Muscle layer of colon (tissue), 2 donors: ENCODE measurements at regions not wholly inside any gene's neighbourhood (a gene's known extent, or its start where the extent isn't known, plus 50 kb on each side); places are given as distances from the start of the nearest gene placed in this dataset.

Experiments
- H3K27ac ChIP-seq: one replicate; pipeline ENCODE4 v1.7.0; 2013; ENCODE audit warnings: low read depth, mild to moderate bottlenecking, low read length, moderate library complexity
- H3K27me3 ChIP-seq, 2 donors: one replicate each; pipeline ENCODE4 v1.7.0; 2013; ENCODE audit warnings: low read length in 2 of 2, mild to moderate bottlenecking in 2 of 2; ENCODE audit not compliant: insufficient read depth in 2 of 2, control insufficient read depth in 1 of 2
- H3K36me3 ChIP-seq: one replicate; pipeline ENCODE4 v1.7.0; 2013; ENCODE audit warnings: mild to moderate bottlenecking, low read length; ENCODE audit not compliant: insufficient read depth
- H3K4me1 ChIP-seq: one replicate; pipeline ENCODE4 v1.7.0; 2013; ENCODE audit warnings: mild to moderate bottlenecking, low read length; ENCODE audit not compliant: insufficient read depth
- H3K4me3 ChIP-seq, 2 donors: one replicate each; pipeline ENCODE4 v1.7.0; 2013; ENCODE audit warnings: low read length in 2 of 2, low read depth in 1 of 2, mild to moderate bottlenecking in 1 of 2, moderate library complexity in 1 of 2
- H3K9ac ChIP-seq: one replicate; pipeline ENCODE4 v1.7.0; 2013; ENCODE audit warnings: low read length
- H3K9me3 ChIP-seq: one replicate; pipeline ENCODE4 v1.7.0; 2013; ENCODE audit warnings: mild to moderate bottlenecking, low read length
- donor health status: abdominal sarcoma.
- donor health status: Adenocarcinoma of cecum.

DNA sequence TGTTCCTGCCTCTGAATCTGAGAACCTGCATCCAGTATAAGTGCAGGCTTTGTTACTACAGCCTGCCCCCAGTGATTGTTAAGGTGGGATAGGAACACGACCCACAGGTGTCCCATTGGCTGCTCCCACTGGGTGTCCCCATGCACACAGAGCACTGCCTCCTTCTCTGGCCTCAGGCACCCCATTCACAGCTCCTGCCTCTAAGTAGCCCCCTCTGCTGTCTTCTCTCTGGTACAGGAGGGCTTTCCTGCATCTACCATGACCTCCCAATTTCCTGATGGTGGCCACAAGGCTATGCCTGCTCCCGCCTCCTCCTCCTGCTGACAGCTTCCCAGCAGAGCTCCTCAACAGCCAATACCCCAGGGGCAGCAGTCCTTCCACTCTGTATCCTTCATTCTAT lies 238.6 kb upstream of the TMC3 start:
- Histone ChIP-seq H3K27me3 (no peaks in the 10 kb centered on the region), H3K9ac (no peak overlapping the region)

DNA sequence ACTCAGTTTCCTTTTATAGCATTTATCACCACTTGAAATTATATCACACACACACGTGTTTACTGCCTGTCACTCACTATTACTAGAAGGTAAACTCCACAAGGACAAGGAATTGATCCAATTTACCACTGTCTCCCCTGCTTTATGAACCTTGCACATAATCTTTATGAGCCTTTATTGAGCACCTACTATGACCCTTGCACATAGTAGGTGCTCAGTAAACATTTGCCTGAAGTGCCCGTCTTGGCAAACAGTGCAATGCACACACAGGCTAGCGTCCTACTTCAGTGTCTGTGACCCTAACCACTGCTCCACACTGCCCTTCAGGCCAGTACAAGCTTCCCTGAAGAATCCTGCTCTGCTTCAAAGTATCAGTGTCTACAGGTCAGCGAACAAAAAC lies 237.7 kb upstream of the TMC3 start:
- no peaks in the 10 kb centered on the region for H3K36me3 ChIP-seq
- no peak overlapping the region for H3K9ac ChIP-seq
- no peaks in the 10 kb centered on the region for H3K4me1 ChIP-seq
- no peak overlapping the region for H3K4me3 ChIP-seq
- no peaks in the 10 kb centered on the region for H3K9me3 ChIP-seq
- no peak overlapping the region for H3K27ac ChIP-seq
- no peaks in the 10 kb centered on the region for H3K27me3 ChIP-seq

More for the DNA sequence above, 238.6 kb upstream of the TMC3 start:
- H3K4me1 ChIP-seq: no peaks in the 10 kb centered on the region
- H3K27ac ChIP-seq: no peak overlapping the region
- no peaks in the 10 kb centered on the region for H3K9me3 ChIP-seq
- H3K36me3 ChIP-seq: no peaks in the 10 kb centered on the region
- no peak overlapping the region for H3K4me3 ChIP-seq

DNA sequence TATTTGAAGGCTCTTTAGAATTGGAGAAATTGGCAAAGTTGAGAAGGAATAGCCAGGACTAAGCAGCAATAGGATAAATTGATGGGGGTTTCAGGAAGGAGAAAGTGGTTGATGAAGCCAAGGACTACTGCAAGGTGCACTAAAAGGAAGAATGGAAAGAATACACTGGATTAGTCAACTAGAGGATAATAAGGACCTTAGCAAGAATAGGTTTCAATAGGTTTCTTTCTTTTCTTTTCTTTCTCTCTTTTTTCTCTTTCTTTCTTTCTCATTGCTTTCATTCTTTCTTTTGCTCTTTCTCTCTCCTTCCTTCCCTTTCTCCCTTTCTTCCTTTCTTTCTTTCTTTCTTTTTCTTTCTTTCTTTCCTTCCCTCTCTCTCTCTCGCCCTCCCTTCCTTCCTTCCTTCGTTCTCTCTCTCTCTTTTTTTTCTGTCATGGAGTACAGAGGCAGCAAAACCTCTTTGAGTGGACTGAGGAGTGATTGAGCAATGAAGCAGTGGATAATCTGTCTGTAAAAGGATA lies 234.4 kb upstream of the TMC3 start:
- Histone ChIP-seq H3K4me1 (no peaks in the 10 kb centered on the region), H3K9ac (no peak overlapping the region), H3K27ac (no peak overlapping the region), H3K27me3 (no peaks in the 10 kb centered on the region), H3K9me3 (no peaks in the 10 kb centered on the region), H3K36me3 (no peaks in the 10 kb centered on the region), H3K4me3 (no peak overlapping the region)

DNA sequence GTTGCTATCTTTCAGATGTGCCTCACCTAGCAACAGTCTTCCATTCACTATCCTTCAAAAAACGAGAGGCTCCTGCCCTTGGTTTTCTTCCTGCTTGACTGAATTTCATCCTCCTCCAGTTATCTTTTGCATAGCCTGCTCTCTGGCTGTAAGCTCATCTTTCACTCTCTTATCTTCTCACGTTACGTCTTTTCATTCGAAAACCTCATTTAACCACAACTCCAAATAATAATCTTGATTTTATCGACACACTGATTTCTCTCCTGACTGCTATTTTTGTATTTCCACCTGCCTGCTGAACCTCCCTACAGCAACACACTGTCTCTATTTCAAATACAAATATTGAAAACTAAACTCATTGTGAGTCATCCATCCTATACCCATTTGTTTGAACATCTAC lies 230.7 kb upstream of the TMC3 start:
- no peak overlapping the region for H3K9ac ChIP-seq
- no peaks in the 10 kb centered on the region for H3K36me3 ChIP-seq

DNA sequence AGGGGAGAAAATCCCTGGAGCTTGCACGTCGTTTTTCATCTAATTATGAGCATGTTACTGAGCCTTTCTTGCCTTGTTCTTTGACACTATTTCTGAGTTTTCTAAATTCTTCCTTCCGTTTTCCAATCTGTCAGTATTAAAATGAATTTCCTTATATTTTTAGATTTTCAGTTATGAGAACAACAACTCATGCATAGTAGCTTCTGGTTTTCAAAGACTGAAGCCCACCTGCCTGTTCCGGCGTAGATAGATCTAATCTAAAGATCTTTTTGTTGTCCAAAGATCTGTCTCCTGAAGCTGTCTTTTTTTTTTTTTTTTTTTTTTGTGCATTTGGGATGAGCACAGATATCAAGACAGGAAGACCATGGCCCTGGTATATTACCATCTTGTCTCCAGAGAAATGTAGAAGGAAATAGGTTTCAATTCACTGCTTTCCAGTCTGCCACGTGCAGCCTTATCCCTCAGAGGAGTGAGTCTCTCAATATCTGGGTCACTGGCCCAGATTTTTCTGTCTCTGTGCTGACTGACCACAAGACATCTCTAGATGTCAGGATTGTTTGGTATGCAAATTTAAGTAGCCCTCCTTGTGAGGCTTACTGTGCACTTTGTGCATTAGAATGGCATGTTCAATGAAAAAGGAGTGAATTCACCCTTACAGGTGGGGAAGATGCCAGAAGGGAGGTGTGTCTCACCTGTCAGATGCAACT lies 222.3 kb upstream of the TMC3 start:
- no peak overlapping the region for H3K27ac ChIP-seq
- H3K9me3 ChIP-seq: no peaks in the 10 kb centered on the region
- H3K36me3 ChIP-seq: no peaks in the 10 kb centered on the region
- H3K4me3 ChIP-seq: no peak overlapping the region
- H3K9ac ChIP-seq: no peak overlapping the region
- no peaks in the 10 kb centered on the region for H3K4me1 ChIP-seq
- no peaks in the 10 kb centered on the region for H3K27me3 ChIP-seq

More for the DNA sequence above, 230.7 kb upstream of the TMC3 start:
- H3K27ac ChIP-seq: no peak overlapping the region
- no peak overlapping the region for H3K4me3 ChIP-seq
- no peaks in the 10 kb centered on the region for H3K9me3 ChIP-seq
- no peaks in the 10 kb centered on the region for H3K27me3 ChIP-seq
- H3K4me1 ChIP-seq: no peaks in the 10 kb centered on the region

DNA sequence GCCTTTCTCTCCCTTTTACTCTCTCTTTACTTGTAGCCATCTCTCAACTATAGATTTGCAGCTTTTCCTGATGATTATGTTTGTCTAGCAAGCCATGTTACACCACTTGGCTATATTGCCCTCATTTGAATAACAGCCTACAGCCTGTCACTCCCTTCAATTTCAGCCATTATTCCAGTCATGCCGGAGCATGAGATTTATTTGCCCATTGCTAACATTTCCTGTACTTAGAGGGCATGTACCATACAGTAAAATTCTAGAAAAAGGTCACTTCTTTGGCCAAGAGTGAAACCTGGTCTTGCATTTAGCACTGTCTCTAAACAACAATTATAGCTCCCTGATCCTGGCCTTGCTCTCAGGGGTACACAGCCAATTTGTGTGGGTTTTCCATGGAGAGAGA lies 221.7 kb upstream of the TMC3 start:
- Histone ChIP-seq H3K27ac (no peak overlapping the region), H3K4me1 (no peaks in the 10 kb centered on the region), H3K9ac (no peak overlapping the region), H3K9me3 (no peaks in the 10 kb centered on the region), H3K27me3 (no peaks in the 10 kb centered on the region), H3K36me3 (no peaks in the 10 kb centered on the region), H3K4me3 (no peak overlapping the region)

DNA sequence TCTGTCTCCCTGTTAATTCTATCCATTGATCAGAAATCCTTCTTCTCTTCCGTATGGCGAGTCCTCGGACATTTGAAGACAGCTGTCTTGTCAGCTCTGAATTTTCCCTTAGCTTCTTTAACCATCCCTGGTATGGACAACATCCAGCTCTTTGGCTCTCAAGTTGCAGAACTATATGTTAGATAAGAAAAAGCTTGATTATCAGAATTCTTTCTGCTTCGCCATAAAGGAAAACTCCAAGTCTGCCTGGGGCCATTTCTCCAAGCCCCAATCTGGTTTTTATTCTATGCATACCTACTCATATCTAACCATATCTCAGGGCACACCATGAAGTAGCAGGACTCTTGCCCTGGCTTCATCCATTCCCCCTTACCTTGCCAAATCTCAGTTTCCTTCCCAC lies 215.7 kb upstream of the TMC3 start:
- Histone ChIP-seq H3K9ac (no peak overlapping the region), H3K4me3 (no peak overlapping the region), H3K27ac (no peak overlapping the region), H3K27me3 (no peaks in the 10 kb centered on the region), H3K9me3 (no peaks in the 10 kb centered on the region), H3K36me3 (no peaks in the 10 kb centered on the region), H3K4me1 (no peaks in the 10 kb centered on the region)

DNA sequence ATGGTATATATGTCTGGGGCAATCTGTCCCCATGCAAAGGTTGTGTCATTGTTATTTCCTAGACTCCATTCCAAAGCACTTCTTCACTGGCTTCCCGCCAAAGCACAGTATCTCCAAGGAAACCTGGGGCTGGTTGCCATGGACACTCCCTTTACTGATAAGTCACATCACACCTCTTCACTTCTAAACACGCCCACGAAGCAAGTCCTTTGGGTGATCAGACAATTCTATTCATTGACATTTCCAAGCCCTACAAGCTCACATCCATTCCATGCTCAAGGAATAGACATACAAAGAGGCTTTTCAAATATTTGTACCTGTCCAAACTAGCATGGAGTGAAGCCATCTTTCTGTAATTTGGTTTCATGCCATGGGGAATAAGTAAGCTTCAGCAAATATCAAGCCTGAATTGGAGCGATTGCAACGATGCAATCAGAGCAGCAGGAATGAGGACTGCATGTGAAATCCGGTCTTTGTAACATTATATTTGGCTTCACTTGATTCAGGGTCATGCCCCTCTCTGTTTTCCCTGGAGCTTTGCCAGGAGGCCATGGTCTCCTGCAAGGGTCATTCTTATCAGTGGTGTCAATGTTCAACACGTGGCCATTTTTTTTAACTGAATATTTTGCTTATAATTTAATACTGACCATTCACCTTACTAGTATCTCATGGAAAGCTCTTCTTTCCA lies 201.6 kb upstream of the TMC3 start:
- no peak overlapping the region for H3K27ac ChIP-seq
- H3K36me3 ChIP-seq: no peaks in the 10 kb centered on the region
- H3K9ac ChIP-seq: no peak overlapping the region

DNA sequence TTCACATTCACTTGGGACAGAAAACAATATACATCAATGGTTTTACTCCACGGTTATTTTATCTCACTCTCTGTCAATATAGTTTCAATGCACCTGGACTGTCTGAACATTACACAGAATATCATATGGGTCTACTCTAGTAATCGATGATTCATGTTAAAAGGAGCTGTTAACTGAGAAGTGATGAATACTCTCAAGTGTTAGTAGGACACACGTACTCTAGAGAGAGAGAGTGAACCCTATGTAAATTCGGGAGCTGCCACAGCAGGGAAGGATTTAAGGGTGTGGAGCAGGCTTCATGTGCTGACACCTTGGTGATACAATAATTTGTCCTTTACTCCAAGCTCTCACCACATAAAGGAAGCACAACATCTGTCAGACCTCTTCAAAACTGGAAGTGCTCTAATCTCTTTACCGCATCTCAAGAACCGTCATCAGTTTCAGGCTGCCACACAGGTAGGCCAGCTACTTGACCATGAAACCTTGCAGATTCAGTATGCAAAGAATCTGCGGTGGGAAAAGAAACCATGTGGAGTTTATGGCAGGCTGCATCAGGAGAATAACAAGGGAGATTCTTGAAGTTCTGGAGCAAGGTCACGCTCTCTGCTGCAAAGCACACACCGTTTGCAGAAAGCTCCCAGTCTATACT lies 199.2 kb upstream of the TMC3 start:
- H3K9ac ChIP-seq: no peak overlapping the region
- no peaks in the 10 kb centered on the region for H3K4me1 ChIP-seq
- H3K9me3 ChIP-seq: no peaks in the 10 kb centered on the region
- H3K27me3 ChIP-seq: no peaks in the 10 kb centered on the region
- H3K36me3 ChIP-seq: no peaks in the 10 kb centered on the region
- no peak overlapping the region for H3K4me3 ChIP-seq
- no peak overlapping the region for H3K27ac ChIP-seq

More for the DNA sequence above, 201.6 kb upstream of the TMC3 start:
- Histone ChIP-seq H3K4me1 (no peaks in the 10 kb centered on the region), H3K9me3 (no peaks in the 10 kb centered on the region), H3K27me3 (no peaks in the 10 kb centered on the region), H3K4me3 (no peak overlapping the region)

DNA sequence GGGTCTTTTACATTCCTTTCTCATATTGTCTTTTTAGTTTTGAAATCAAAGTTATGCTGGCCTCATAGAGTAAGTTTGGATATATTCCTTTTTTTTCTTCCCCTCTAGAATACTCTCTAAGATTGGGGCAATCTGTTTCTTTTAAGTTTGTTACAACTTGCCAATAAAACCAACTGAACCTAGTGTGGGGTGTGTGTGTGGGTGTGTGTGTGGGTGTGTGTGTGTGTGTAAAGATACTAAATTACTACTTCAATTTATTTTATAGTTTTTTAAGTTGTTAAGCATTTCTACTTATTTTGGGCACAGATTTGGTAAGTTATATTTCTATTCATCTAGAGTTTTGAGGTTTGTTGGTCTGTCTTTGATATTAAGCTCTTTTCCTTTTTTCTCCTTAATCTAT lies 198.2 kb upstream of the TMC3 start:
- H3K9me3 ChIP-seq: no peaks in the 10 kb centered on the region
- H3K27me3 ChIP-seq: no peaks in the 10 kb centered on the region
- H3K9ac ChIP-seq: no peak overlapping the region
- H3K4me1 ChIP-seq: no peaks in the 10 kb centered on the region
- no peak overlapping the region for H3K4me3 ChIP-seq
- no peaks in the 10 kb centered on the region for H3K36me3 ChIP-seq
- no peak overlapping the region for H3K27ac ChIP-seq

DNA sequence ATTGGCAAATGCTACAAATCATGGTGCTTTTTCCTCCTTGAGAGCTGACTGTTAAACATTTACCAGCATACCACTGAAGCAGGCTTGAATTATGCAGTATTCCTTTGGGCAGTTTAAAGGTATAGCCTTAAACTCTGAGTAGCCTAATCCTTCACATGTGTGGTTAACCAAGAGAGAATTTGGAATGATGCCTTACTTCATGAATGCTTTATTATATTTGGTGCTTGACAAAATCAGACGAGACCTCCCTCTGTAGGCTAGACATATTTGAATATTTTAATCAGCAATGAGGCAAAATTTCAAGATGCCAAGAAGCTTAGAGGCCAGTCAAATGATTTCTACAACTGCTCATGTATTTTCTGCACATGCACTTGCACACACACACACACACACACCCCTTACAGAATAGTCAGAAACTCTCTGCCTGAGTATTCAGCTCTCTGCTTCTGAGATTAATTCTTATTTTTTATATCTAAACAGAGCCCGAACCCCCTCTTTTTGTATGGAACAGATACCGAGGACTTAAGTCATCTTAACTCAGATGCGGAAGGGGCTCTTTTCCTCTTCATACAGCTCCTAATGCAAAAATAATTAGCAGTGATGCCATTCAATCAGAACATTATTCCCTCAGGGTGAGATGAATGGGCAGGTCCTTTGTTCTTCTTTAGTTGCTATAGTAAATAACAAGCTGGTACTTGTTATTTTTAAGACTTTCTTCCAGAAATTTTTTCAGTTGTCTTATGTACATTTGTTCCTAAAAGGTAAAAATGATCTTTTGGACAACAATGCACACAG lies 195.5 kb upstream of the TMC3 start:
- Histone ChIP-seq H3K4me1 (no peaks in the 10 kb centered on the region), H3K27me3 (no peaks in the 10 kb centered on the region), H3K9ac (no peak overlapping the region), H3K36me3 (no peaks in the 10 kb centered on the region), H3K27ac (no peak overlapping the region), H3K9me3 (no peaks in the 10 kb centered on the region), H3K4me3 (no peak overlapping the region)
